Parathyroid adenoma (tissue), 2 donors: ENCODE measurements at regions not wholly inside any gene's neighbourhood (a gene's known extent, or its start where the extent isn't known, plus 50 kb on each side); places are given as distances from the start of the nearest gene placed in this dataset.

ENCODE experiments used
- H2AFZ ChIP-seq: fragments of 300-600 bp; sonication (generic); one replicate; pipeline ENCODE4 v1.7.0; 2017; ENCODE audit warnings: antibody characterized with exemption, mild to moderate bottlenecking
- H3K27ac ChIP-seq: fragments of 300-600 bp; sonication (generic); one replicate; pipeline ENCODE4 v1.7.0; 2017
- H3K27me3 ChIP-seq: fragments of 300-600 bp; sonication (generic); one replicate; pipeline ENCODE4 v1.7.0; 2017; ENCODE audit warnings: low read length; ENCODE audit not compliant: control insufficient read depth, insufficient read depth
- H3K36me3 ChIP-seq: fragments of 300-600 bp; sonication (generic); one replicate; pipeline ENCODE4 v1.7.0; 2017; ENCODE audit warnings: low read length; ENCODE audit not compliant: control insufficient read depth, insufficient read depth
- H3K4me1 ChIP-seq: fragments of 300-600 bp; sonication (generic); one replicate; pipeline ENCODE4 v1.7.0; 2017; ENCODE audit warnings: control low read depth
- H3K4me2 ChIP-seq: fragments of 300-600 bp; sonication (generic); one replicate; pipeline ENCODE4 v1.7.0; 2017; ENCODE audit warnings: low read length
- H3K4me3 ChIP-seq: fragments of 300-600 bp; sonication (generic); one replicate; pipeline ENCODE4 v1.7.0; 2017; ENCODE audit warnings: low read depth, low read length
- H3K79me2 ChIP-seq: fragments of 300-600 bp; sonication (generic); one replicate; pipeline ENCODE4 v1.7.0; 2017; ENCODE audit warnings: control low read depth
- H3K9ac ChIP-seq: fragments of 300-600 bp; sonication (generic); one replicate; pipeline ENCODE4 v1.7.0; 2017; ENCODE audit warnings: mild to moderate bottlenecking
- H3K9me3 ChIP-seq: fragments of 300-600 bp; sonication (generic); one replicate; pipeline ENCODE4 v1.7.0; 2017; ENCODE audit warnings: low read length; ENCODE audit not compliant: control insufficient read depth
- CTCF ChIP-seq: fragments of 300-600 bp; sonication (generic); IDR thresholded peaks from one replicate; pipeline ENCODE4 v1.7.0; 2017; ENCODE audit warnings: antibody characterized with exemption, mild to moderate bottlenecking
- donor health status: primary hyperparathyroidism.

- Histone ChIP-seq H3K4me3 (no peak overlapping the region), H2AFZ (no peak overlapping the region), H3K4me1 (no peaks in the 10 kb centered on the region), H3K4me2 (no peak overlapping the region), H3K79me2 (no peaks in the 10 kb centered on the region), H3K9me3 (no peaks in the 10 kb centered on the region), H3K27ac (no peak overlapping the region), H3K36me3 (no peaks in the 10 kb centered on the region), H3K9ac (no peak overlapping the region), H3K27me3 (no peaks in the 10 kb centered on the region)
- no peak for TF ChIP-seq CTCF
Measured at GRCh38 chr20:41818369-41818768, 200.2 kb upstream of the CHD6 start.

GRCh38 chr20:41811456-41811855 is 193.3 kb upstream of the CHD6 start:
- Histone ChIP-seq H3K27me3 (no peaks in the 10 kb centered on the region), H3K4me1 (peaks cover 4% of the 10 kb centered on the region), H3K27ac (no peak overlapping the region), H3K9ac (no peak overlapping the region), H2AFZ (no peak overlapping the region), H3K9me3 (peaks cover 5% of the 10 kb centered on the region), H3K4me2 (no peak overlapping the region), H3K36me3 (no peaks in the 10 kb centered on the region), H3K4me3 (no peak overlapping the region), H3K79me2 (no peaks in the 10 kb centered on the region)
- no peak for TF ChIP-seq CTCF

- no peak overlapping the region for H3K4me2 ChIP-seq
- no peak overlapping the region for H3K27ac ChIP-seq
- H3K9ac ChIP-seq, result no peak overlapping the region
- no peak overlapping the region for H3K4me3 ChIP-seq
- H2AFZ ChIP-seq, result no peak overlapping the region
- no peaks in the 10 kb centered on the region for H3K4me1 ChIP-seq
- H3K36me3 ChIP-seq, result no peaks in the 10 kb centered on the region
- H3K9me3 ChIP-seq, result no peaks in the 10 kb centered on the region
- H3K79me2 ChIP-seq, result no peaks in the 10 kb centered on the region
- TF ChIP-seq CTCF, result no peak
- H3K27me3 ChIP-seq, result no peaks in the 10 kb centered on the region
Measured at GRCh38 chr20:41800040-41800439, 181.9 kb upstream of the CHD6 start.

GRCh38 chr20:41798930-41799502 is 180.8 kb upstream of the CHD6 start:
- H3K4me2 ChIP-seq, result no peak overlapping the region
- H3K36me3 ChIP-seq, result no peaks in the 10 kb centered on the region
- H3K79me2 ChIP-seq, result no peaks in the 10 kb centered on the region
- no peak overlapping the region for H3K4me3 ChIP-seq
- no peaks in the 10 kb centered on the region for H3K27me3 ChIP-seq
- H3K27ac ChIP-seq, result no peak overlapping the region
- TF ChIP-seq CTCF, result no peak
- no peak overlapping the region for H2AFZ ChIP-seq
- no peaks in the 10 kb centered on the region for H3K9me3 ChIP-seq
- no peaks in the 10 kb centered on the region for H3K4me1 ChIP-seq
- H3K9ac ChIP-seq, result no peak overlapping the region

GRCh38 chr20:41786158-41786557 is 168.0 kb upstream of the CHD6 start:
- peaks cover 20% of the 10 kb centered on the region for H3K4me1 ChIP-seq
- TF ChIP-seq CTCF, result no peak

More at GRCh38 chr20:41786158-41786557, 168.0 kb upstream of the CHD6 start:
- Histone ChIP-seq H3K4me3 (no peak overlapping the region), H3K36me3 (no peaks in the 10 kb centered on the region), H3K9me3 (no peaks in the 10 kb centered on the region), H3K27me3 (no peaks in the 10 kb centered on the region), H2AFZ (no peak overlapping the region), H3K9ac (no peak overlapping the region), H3K79me2 (no peaks in the 10 kb centered on the region), H3K27ac (no peak overlapping the region), H3K4me2 (no peak overlapping the region)
